ENCODE measurements at regions not wholly inside any gene's neighbourhood (a gene's known extent, or its start where the extent isn't known, plus 50 kb on each side); places are given as distances from the start of the nearest gene placed in this dataset.

DNA sequence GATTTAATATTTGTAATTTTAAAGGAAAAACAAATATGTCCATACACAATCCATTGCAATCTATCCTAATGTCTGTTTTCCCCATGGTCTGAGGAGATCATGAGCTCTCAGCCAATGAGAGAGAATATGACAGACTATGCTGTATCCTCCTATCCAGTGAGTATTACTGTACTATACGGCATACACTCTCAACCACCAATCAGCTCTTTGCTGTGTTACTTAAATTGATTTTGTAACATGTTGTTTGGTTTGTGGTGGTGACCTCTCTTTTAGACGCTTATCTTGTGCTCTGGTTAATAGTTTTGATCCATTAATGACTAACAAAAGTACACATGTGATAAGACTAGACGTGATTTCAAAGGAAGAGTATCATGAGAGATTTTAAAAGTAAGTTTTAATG, 231.5 kb upstream of the FOXN3 start:
- no peaks in the 10 kb centered on the region for H3K79me1 ChIP-seq (ENCODE audit: low read length)
- H3K27ac ChIP-seq (ENCODE audit: low read depth, low read length), result no peak overlapping the region
- H3K4me3 ChIP-seq (ENCODE audit: low read length), result no peak overlapping the region
- no peak overlapping the region for H3K4me2 ChIP-seq (ENCODE audit: low read length)
- H3K4me1 ChIP-seq (ENCODE audit: control insufficient read depth, low read depth, low read length), result no peaks in the 10 kb centered on the region
- no peak overlapping the region for H3K18ac ChIP-seq (ENCODE audit: low read length)
- H3K36me3 ChIP-seq (ENCODE audit: control insufficient read depth, insufficient read depth, low read length), result no peaks in the 10 kb centered on the region
- H3K23ac ChIP-seq (ENCODE audit: low read length), result no peak overlapping the region
- no peak overlapping the region for H3K4ac ChIP-seq (ENCODE audit: low read depth, low read length)
- H3K79me2 ChIP-seq (ENCODE audit: control insufficient read depth, insufficient read depth, low read length), result no peaks in the 10 kb centered on the region
- no peak overlapping the region for H2BK120ac ChIP-seq (ENCODE audit: low read depth, low read length)
- no peak overlapping the region for H3K56ac ChIP-seq (ENCODE audit: low read length)
- no peaks in the 10 kb centered on the region for H3K27me3 ChIP-seq (ENCODE audit: insufficient read depth, low read length, poor library complexity)
- H2BK5ac ChIP-seq (ENCODE audit: low read length), result no peak overlapping the region
- H3K9ac ChIP-seq (ENCODE audit: low read length), result no peak overlapping the region
- DNase-seq, result no peak
- H2BK15ac ChIP-seq (replicated peaks; ENCODE audit: low read depth), result no peak overlapping the region
- no peak overlapping the region for H4K5ac ChIP-seq (ENCODE audit: low read length)
- no peak overlapping the region for H4K8ac ChIP-seq (ENCODE audit: low read depth, low read length)
- no CpG with 5 or more reads among the region's 3 CpGs for WGBS (ENCODE audit: extremely low coverage, insufficient coverage, low lambda C conversion rate)
- H2AK5ac ChIP-seq (ENCODE audit: low read length), result no peak overlapping the region

DNA sequence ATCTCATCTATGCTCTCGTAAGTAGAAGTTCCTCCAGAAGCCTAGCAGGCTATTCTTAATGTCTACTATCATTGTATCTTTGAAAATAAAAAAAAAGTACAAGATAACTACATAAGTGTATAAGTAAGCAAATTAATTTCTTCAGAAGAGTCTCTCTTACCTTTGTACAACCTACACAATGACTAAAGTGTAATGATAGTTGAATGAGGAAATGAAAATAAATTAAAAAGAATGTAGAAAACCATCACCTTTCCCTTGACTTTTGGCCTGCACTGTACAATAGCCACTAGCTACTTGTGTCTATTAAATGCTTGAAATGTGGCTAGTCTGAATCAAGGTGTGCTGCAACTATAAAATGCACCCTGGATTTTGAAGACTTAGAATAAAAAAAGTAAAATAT, 229.9 kb upstream of the FOXN3 start:
- Histone ChIP-seq H4K5ac (ENCODE audit: low read length) (no peak overlapping the region), H3K4me3 (ENCODE audit: low read length) (no peak overlapping the region), H3K4me1 (ENCODE audit: control insufficient read depth, low read depth, low read length) (no peaks in the 10 kb centered on the region), H3K9ac (ENCODE audit: low read length) (no peak overlapping the region), H2AK5ac (ENCODE audit: low read length) (no peak overlapping the region), H3K4ac (ENCODE audit: low read depth, low read length) (no peak overlapping the region), H3K79me1 (ENCODE audit: low read length) (no peaks in the 10 kb centered on the region), H2BK120ac (ENCODE audit: low read depth, low read length) (no peak overlapping the region), H2BK15ac (replicated peaks; ENCODE audit: low read depth) (no peak overlapping the region), H3K27ac (ENCODE audit: low read depth, low read length) (no peak overlapping the region), H4K8ac (ENCODE audit: low read depth, low read length) (no peak overlapping the region), H3K4me2 (ENCODE audit: low read length) (no peak overlapping the region), H3K79me2 (ENCODE audit: control insufficient read depth, insufficient read depth, low read length) (no peaks in the 10 kb centered on the region), H3K36me3 (ENCODE audit: control insufficient read depth, insufficient read depth, low read length) (no peaks in the 10 kb centered on the region), H3K23ac (ENCODE audit: low read length) (no peak overlapping the region), H3K18ac (ENCODE audit: low read length) (no peak overlapping the region), H3K56ac (ENCODE audit: low read length) (no peak overlapping the region), H3K27me3 (ENCODE audit: insufficient read depth, low read length, poor library complexity) (no peaks in the 10 kb centered on the region), H2BK5ac (ENCODE audit: low read length) (no peak overlapping the region)
- no peak for DNase-seq
- WGBS (ENCODE audit: extremely low coverage, insufficient coverage, low lambda C conversion rate), result no CpG with 5 or more reads among the region's 1 CpG

DNA sequence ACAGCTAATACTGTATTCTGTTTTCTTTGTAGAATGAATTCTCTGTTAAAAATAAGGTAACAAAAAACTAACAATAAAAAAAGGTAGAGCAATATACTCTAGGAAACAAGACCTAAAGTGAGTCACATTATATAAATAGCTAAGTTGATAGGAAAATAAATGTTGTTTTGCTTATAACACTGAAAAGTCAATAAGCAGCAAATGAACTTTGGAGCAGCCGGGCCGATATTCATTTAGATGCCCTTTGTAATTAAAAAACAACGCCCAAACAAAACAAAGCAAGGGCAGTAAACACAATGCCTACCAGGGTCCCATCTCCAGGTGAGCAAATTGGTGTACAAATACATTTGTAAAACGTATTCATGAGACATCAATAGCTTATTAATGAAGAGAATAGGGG, 227.6 kb upstream of the FOXN3 start:
- H3K18ac ChIP-seq (ENCODE audit: low read length), result no peak overlapping the region
- no peak for DNase-seq
- H3K36me3 ChIP-seq (ENCODE audit: control insufficient read depth, insufficient read depth, low read length), result no peaks in the 10 kb centered on the region
- no peak overlapping the region for H4K8ac ChIP-seq (ENCODE audit: low read depth, low read length)
- no peak overlapping the region for H2BK15ac ChIP-seq (replicated peaks; ENCODE audit: low read depth)
- H3K9ac ChIP-seq (ENCODE audit: low read length), result no peak overlapping the region
- H2AK5ac ChIP-seq (ENCODE audit: low read length), result no peak overlapping the region
- no CpG with 5 or more reads among the region's 4 CpGs for WGBS (ENCODE audit: extremely low coverage, insufficient coverage, low lambda C conversion rate)
- no peak overlapping the region for H3K23ac ChIP-seq (ENCODE audit: low read length)
- H2BK5ac ChIP-seq (ENCODE audit: low read length), result no peak overlapping the region
- no peak overlapping the region for H3K4ac ChIP-seq (ENCODE audit: low read depth, low read length)
- H3K27me3 ChIP-seq (ENCODE audit: insufficient read depth, low read length, poor library complexity), result no peaks in the 10 kb centered on the region
- no peaks in the 10 kb centered on the region for H3K79me2 ChIP-seq (ENCODE audit: control insufficient read depth, insufficient read depth, low read length)
- H3K4me1 ChIP-seq (ENCODE audit: control insufficient read depth, low read depth, low read length), result no peaks in the 10 kb centered on the region
- H4K5ac ChIP-seq (ENCODE audit: low read length), result no peak overlapping the region
- H2BK120ac ChIP-seq (ENCODE audit: low read depth, low read length), result no peak overlapping the region
- no peak overlapping the region for H3K56ac ChIP-seq (ENCODE audit: low read length)
- H3K4me2 ChIP-seq (ENCODE audit: low read length), result no peak overlapping the region
- no peaks in the 10 kb centered on the region for H3K79me1 ChIP-seq (ENCODE audit: low read length)
- H3K27ac ChIP-seq (ENCODE audit: low read depth, low read length), result no peak overlapping the region
- H3K4me3 ChIP-seq (ENCODE audit: low read length), result no peak overlapping the region

DNA sequence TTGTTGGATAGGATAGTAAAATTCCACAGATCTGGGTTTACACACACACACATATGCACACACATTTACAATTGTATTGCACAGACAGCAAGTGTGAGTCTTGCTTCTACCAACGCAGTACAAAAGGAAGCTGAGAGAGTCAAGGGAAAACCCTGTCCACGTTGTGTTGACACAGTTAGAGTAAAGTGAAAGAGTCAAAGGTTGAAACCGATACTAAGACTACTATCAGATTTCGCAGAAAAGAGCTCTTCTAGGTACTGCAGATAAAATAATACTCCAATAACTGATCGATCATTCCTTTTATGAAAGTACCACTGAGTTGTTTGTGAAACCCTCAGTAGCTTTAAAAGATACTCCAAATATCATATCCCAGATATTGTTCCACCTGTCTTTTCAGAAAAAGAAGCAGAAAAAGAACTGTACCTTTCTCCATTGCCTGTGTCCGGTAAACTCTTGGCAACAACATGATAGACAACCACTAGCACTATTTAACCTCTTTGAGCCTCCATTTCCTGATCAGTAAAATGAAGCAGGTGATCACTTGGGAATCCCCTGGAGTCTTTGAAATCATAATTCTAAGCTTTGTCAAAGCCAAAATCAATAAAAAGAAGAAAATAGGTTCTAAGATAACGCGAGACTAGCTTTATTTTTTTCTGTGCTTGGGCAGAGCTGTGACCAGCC, 224.6 kb upstream of the FOXN3 start:
- Histone ChIP-seq H4K5ac (ENCODE audit: low read length) (no peak overlapping the region), H3K9ac (ENCODE audit: low read length) (no peak overlapping the region), H4K8ac (ENCODE audit: low read depth, low read length) (no peak overlapping the region), H3K79me1 (ENCODE audit: low read length) (no peaks in the 10 kb centered on the region), H3K79me2 (ENCODE audit: control insufficient read depth, insufficient read depth, low read length) (no peaks in the 10 kb centered on the region), H3K18ac (ENCODE audit: low read length) (no peak overlapping the region), H2AK5ac (ENCODE audit: low read length) (no peak overlapping the region), H3K36me3 (ENCODE audit: control insufficient read depth, insufficient read depth, low read length) (no peaks in the 10 kb centered on the region), H3K56ac (ENCODE audit: low read length) (no peak overlapping the region), H3K23ac (ENCODE audit: low read length) (no peak overlapping the region), H3K27me3 (ENCODE audit: insufficient read depth, low read length, poor library complexity) (no peaks in the 10 kb centered on the region), H3K4me3 (ENCODE audit: low read length) (no peak overlapping the region), H3K4me1 (ENCODE audit: control insufficient read depth, low read depth, low read length) (no peaks in the 10 kb centered on the region), H3K4me2 (ENCODE audit: low read length) (no peak overlapping the region), H3K27ac (ENCODE audit: low read depth, low read length) (no peak overlapping the region), H3K4ac (ENCODE audit: low read depth, low read length) (no peak overlapping the region), H2BK120ac (ENCODE audit: low read depth, low read length) (no peak overlapping the region), H2BK5ac (ENCODE audit: low read length) (no peak overlapping the region), H2BK15ac (replicated peaks; ENCODE audit: low read depth) (no peak overlapping the region)
- DNase-seq, result no peak
- no CpG with 5 or more reads among the region's 8 CpGs for WGBS (ENCODE audit: extremely low coverage, insufficient coverage, low lambda C conversion rate)

DNA sequence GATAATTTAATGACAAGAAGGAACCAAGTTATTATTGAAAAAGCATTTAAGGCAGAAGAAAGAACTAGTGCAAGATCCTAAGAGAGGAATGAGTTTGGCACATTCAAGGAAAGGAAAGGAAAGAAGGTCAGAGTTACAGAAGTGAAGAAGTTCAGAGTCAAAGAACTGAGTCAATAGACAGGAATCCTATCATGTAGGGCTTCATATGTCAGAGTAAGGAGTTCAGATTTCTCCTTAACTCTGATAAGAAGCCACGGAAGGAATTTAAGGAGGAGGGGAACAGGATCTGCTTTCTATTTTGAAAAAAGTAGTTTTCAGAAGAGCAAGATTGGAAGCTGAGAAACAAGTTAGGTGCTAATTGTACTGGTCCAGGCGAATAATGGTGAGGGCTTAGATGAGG, 223.1 kb upstream of the FOXN3 start:
- Histone ChIP-seq H2BK15ac (replicated peaks; ENCODE audit: low read depth) (no peak overlapping the region), H3K9ac (ENCODE audit: low read length) (no peak overlapping the region), H3K23ac (ENCODE audit: low read length) (no peak overlapping the region), H4K8ac (ENCODE audit: low read depth, low read length) (no peak overlapping the region), H3K18ac (ENCODE audit: low read length) (no peak overlapping the region), H3K27me3 (ENCODE audit: insufficient read depth, low read length, poor library complexity) (no peaks in the 10 kb centered on the region), H3K79me1 (ENCODE audit: low read length) (no peaks in the 10 kb centered on the region), H2AK5ac (ENCODE audit: low read length) (no peak overlapping the region), H2BK5ac (ENCODE audit: low read length) (no peak overlapping the region), H3K4me3 (ENCODE audit: low read length) (no peak overlapping the region), H3K4ac (ENCODE audit: low read depth, low read length) (no peak overlapping the region), H3K4me2 (ENCODE audit: low read length) (no peak overlapping the region), H3K4me1 (ENCODE audit: control insufficient read depth, low read depth, low read length) (no peaks in the 10 kb centered on the region), H2BK120ac (ENCODE audit: low read depth, low read length) (no peak overlapping the region), H3K79me2 (ENCODE audit: control insufficient read depth, insufficient read depth, low read length) (no peaks in the 10 kb centered on the region), H4K5ac (ENCODE audit: low read length) (no peak overlapping the region), H3K36me3 (ENCODE audit: control insufficient read depth, insufficient read depth, low read length) (no peaks in the 10 kb centered on the region), H3K27ac (ENCODE audit: low read depth, low read length) (no peak overlapping the region), H3K56ac (ENCODE audit: low read length) (no peak overlapping the region)
- no CpG with 5 or more reads among the region's 2 CpGs for WGBS (ENCODE audit: extremely low coverage, insufficient coverage, low lambda C conversion rate)
- no peak for DNase-seq

DNA sequence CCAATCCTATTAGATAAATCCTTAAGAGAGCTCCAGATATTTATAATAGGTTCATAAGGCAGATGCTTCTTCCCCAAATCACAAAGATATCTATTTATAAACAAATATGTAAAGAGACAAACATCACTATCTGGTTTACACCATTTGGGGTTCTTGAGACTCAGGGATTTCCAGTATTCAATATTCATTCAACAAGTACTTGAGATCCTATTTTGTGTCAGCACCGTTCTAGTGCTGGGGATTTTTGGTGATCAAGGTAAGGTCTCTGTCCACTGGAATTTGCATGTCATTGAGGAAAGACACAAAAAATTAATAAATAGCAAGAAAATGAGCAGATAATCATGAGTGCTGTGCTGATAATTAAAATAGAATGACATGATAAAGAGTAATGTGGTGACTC, 222.7 kb upstream of the FOXN3 start:
- Histone ChIP-seq H3K4me1 (ENCODE audit: control insufficient read depth, low read depth, low read length) (no peaks in the 10 kb centered on the region), H3K79me2 (ENCODE audit: control insufficient read depth, insufficient read depth, low read length) (no peaks in the 10 kb centered on the region)
- no CpG with 5 or more reads among the region's 1 CpG for WGBS (ENCODE audit: extremely low coverage, insufficient coverage, low lambda C conversion rate)

More for the DNA sequence above, 222.7 kb upstream of the FOXN3 start:
- Histone ChIP-seq H2BK120ac (ENCODE audit: low read depth, low read length) (no peak overlapping the region), H3K79me1 (ENCODE audit: low read length) (no peaks in the 10 kb centered on the region), H3K4me3 (ENCODE audit: low read length) (no peak overlapping the region), H2BK5ac (ENCODE audit: low read length) (no peak overlapping the region), H3K9ac (ENCODE audit: low read length) (no peak overlapping the region), H3K4me2 (ENCODE audit: low read length) (no peak overlapping the region), H3K27me3 (ENCODE audit: insufficient read depth, low read length, poor library complexity) (no peaks in the 10 kb centered on the region), H3K23ac (ENCODE audit: low read length) (no peak overlapping the region), H3K27ac (ENCODE audit: low read depth, low read length) (no peak overlapping the region), H2AK5ac (ENCODE audit: low read length) (no peak overlapping the region), H3K18ac (ENCODE audit: low read length) (no peak overlapping the region), H2BK15ac (replicated peaks; ENCODE audit: low read depth) (no peak overlapping the region), H3K4ac (ENCODE audit: low read depth, low read length) (no peak overlapping the region), H4K8ac (ENCODE audit: low read depth, low read length) (no peak overlapping the region), H4K5ac (ENCODE audit: low read length) (no peak overlapping the region), H3K56ac (ENCODE audit: low read length) (no peak overlapping the region), H3K36me3 (ENCODE audit: control insufficient read depth, insufficient read depth, low read length) (no peaks in the 10 kb centered on the region)
- no peak for DNase-seq

All from mesendoderm (in vitro differentiated cells).